Mucosa of gallbladder (tissue), 1 donor: ENCODE measurements at regions not wholly inside any gene's neighbourhood (a gene's known extent, or its start where the extent isn't known, plus 50 kb on each side); places are given as distances from the start of the nearest gene placed in this dataset.
"Not testable (repeated sequence)": the region's sequence is repeated elsewhere in the genome, so short reads cannot be mapped to it uniquely, and the experiment has no call there.

Source experiments
- DNase-seq: peaks from one replicate; pipeline ENCODE4 v3.0.0-alpha.2; 2020; ENCODE audit warnings: low spot score
- donor health status: DM: no; HTN: no; CAD: no.

GRCh38 chr2:226477221-226478108, 322.2 kb downstream of the IRS1 start:
- DNase-seq = no peak

DNA sequence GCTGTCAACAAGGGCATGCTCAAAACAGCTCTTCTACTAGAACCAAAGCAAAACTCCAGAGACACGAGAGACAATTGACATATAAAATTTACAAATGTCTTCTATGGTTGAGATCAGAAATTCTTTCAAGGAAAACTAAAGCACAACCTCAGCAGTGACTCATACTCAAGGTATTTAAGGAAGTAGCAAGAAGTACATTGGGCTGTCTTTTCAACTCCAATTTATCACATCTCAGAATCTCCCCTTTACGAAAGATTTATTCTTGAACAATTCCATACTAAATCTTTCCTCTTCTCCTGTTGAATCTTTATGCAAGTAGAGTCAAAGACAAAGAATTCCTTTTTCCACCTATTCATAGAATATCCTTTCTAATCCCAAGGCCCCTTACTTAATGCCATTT, 324.0 kb downstream of the IRS1 start:
- no peak for DNase-seq

GRCh38 chr2:226474131-226474530, 325.5 kb downstream of the IRS1 start:
- DNase-seq = no peak

- no peak for DNase-seq
Observed at GRCh38 chr2:226471987-226472470, 327.6 kb downstream of the IRS1 start.

GRCh38 chr2:226467633-226468032, 332.0 kb downstream of the IRS1 start:
- DNase-seq = no peak

DNA sequence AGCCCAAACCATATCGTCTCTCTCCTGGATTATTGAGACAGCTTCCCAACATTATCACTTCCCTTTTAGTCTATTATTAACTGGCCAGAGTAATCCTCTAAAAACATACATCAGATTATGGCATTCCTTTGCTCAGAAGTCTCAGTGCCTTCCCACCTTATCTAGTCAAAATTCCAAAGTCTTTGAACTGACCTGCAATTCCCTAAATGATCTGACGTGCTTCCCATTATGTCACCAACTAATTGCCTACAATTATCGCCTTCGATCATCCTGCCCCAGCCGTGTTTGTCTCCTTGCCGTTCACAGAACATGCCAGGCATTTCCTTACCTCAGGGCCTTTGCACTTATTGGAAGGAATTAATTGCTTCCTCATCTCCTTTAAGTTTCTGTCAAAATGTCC, 332.4 kb downstream of the IRS1 start:
- no peak for DNase-seq

GRCh38 chr2:226466589-226466988, 333.0 kb downstream of the IRS1 start:
- DNase-seq = no peak

- DNase-seq = no peak
Observed at GRCh38 chr2:226466124-226466523, 333.5 kb downstream of the IRS1 start.

DNA sequence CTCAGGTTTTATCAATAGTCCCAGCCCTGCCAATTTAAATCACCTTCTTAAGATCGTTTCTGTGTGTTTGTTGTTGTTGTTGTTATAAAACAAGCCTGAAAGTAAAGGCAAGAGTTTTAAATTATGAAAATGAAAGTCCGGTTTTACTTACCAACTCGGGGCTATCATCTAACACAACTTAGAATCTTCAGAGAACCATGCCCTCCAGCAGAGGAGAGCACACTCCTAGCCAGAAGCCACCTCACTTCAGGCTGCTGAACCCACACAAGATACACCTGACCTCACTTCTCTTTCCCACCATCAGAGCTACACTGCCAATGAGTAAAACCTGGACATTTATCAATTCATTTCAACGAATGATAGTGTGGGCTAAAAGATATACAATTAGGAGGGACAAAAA, 335.2 kb downstream of the IRS1 start:
- DNase-seq = no peak

GRCh38 chr2:226463154-226463553, 336.5 kb downstream of the IRS1 start:
- DNase-seq = no peak

- DNase-seq = no peak
Observed at GRCh38 chr2:226461981-226462380, 337.6 kb downstream of the IRS1 start.

DNA sequence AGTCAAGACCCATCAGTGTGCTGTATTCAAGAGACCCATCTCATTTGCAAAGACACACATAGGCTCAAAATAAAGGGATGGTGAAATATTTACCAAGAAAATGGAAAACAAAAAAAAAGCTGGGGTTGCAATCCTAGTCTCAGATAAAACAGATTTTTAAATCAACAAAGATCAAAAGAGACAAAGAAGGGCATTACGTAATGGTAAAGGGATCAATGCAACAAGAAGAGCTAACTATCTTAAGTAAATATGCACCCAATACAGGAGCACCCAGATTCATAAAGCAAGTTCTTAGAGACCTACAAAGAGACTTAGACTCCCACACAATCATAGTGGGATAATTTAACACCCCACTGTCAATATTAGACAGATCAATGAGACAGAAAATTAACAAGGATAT, 343.5 kb downstream of the IRS1 start:
- not testable (repeated sequence) for DNase-seq

DNA sequence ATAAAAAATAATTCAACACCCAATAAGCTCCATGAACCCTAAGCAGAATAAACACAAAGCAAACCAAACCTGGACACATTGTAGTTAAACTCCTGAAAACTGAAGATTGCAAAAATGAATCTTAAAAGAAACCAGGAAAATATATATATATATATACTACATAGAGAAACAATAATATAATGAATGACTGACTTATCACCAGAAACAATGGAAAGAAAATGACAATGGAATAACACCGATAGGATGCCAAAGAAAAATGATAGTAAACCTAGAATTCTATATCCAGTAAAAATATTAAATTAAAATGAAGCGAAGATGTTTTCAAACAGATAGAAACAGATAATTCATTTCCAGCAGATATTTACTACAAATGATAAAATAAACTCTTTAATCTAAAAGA, 346.9 kb downstream of the IRS1 start:
- no peak for DNase-seq

- no peak for DNase-seq
Observed at GRCh38 chr2:226451486-226451885, 348.1 kb downstream of the IRS1 start.

- DNase-seq = no peak
Observed at GRCh38 chr2:226450141-226450540, 349.5 kb downstream of the IRS1 start.

- no peak for DNase-seq
Observed at GRCh38 chr2:226447338-226448300, 352.0 kb downstream of the IRS1 start.

DNA sequence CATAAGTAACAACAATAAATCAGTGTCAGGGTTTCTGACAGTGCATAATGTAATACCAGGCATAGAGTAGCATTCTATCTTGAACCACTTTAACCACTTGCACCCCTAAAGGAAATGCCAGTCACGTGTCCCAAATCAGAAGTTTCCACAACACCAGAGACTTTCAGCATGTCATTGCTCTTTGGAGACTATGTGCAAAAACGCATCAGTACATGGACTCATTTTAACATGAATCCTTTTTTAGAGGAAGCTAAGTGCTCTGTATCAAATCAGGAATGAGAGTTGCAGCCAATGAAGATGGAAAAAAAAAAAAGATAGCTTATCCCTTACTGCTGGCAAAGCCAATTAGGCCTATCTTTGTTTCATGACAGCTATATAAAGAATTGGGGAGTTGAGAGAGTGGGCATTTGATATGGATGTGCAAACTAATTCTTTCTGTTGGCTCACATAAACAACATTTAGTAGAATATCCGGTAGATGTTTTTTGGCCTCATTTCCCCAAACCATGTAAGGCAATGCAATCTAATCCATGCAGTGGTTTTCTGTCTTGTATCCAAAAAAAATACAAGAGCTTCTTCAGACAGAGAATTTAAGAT, 353.1 kb downstream of the IRS1 start:
- DNase-seq = no peak

GRCh38 chr2:226445216-226445861, 354.3 kb downstream of the IRS1 start:
- DNase-seq = no peak

DNA sequence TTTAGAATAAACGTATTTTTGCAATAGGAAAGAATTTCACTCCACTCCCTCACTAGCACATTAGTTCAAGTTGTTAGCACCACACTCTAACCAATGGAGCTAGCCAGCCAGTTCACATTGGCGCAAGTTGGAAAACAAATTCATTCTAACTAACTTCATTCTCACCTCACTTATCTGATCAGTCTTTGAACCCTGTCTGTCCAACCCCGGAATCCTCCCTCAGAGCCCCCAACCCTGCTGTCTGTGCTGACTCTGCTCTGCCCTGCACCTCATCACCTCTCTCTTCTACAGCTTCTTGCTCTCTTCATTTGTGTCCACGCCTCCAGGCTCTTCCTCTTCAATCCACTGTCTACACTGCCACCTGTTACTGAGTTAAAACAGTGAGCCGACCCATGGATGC, 356.5 kb downstream of the IRS1 start:
- DNase-seq = no peak

- DNase-seq = no peak
Observed at GRCh38 chr2:226440127-226440918, 359.3 kb downstream of the IRS1 start.

GRCh38 chr2:226439337-226439736, 360.3 kb downstream of the IRS1 start:
- DNase-seq = no peak
